ENCODE measurements at regions not wholly inside any gene's neighbourhood (a gene's known extent, or its start where the extent isn't known, plus 50 kb on each side); places are given as distances from the start of the nearest gene placed in this dataset.
"Not testable (repeated sequence)": the region's sequence is repeated elsewhere in the genome, so short reads cannot be mapped to it uniquely, and the experiment has no call there.

GRCh38 chr4:27678027-27678426 lies 817.4 kb downstream of the STIM2 start:
- no peak for DNase-seq

GRCh38 chr4:27684610-27685011 lies 824.0 kb downstream of the STIM2 start:
- peak; percentile 16 for DNase-seq

GRCh38 chr4:27685091-27685490 lies 824.5 kb downstream of the STIM2 start:
- DNase-seq = no peak

- no peak for DNase-seq
Observed at GRCh38 chr4:27685947-27686346, 825.3 kb downstream of the STIM2 start.

GRCh38 chr4:27692158-27692557 lies 831.5 kb downstream of the STIM2 start:
- DNase-seq = no peak

GRCh38 chr4:27692868-27693634 lies 832.4 kb downstream of the STIM2 start:
- no peak for DNase-seq

- not testable (repeated sequence) for DNase-seq
Observed at GRCh38 chr4:27696257-27696656, 835.6 kb downstream of the STIM2 start.

GRCh38 chr4:27701606-27702005 lies 841.0 kb downstream of the STIM2 start:
- no peak for DNase-seq

GRCh38 chr4:27702730-27703431 lies 842.2 kb downstream of the STIM2 start:
- peak; percentile 11 for DNase-seq

GRCh38 chr4:27703771-27704170 lies 843.1 kb downstream of the STIM2 start:
- DNase-seq = no peak

GRCh38 chr4:27711041-27711440 lies 850.4 kb downstream of the STIM2 start:
- no peak for DNase-seq

- DNase-seq = peak; percentile 22
Observed at GRCh38 chr4:27714073-27714472, 853.4 kb downstream of the STIM2 start.

GRCh38 chr4:27716693-27717430 lies 856.2 kb downstream of the STIM2 start:
- no peak for DNase-seq

- DNase-seq = no peak
Observed at GRCh38 chr4:27717431-27717755, 856.8 kb downstream of the STIM2 start.

GRCh38 chr4:27720010-27720766 lies 859.5 kb downstream of the STIM2 start:
- DNase-seq = no peak

- no peak for DNase-seq
Observed at GRCh38 chr4:27721193-27721592, 860.6 kb downstream of the STIM2 start.

- no peak for DNase-seq
Observed at GRCh38 chr4:27728892-27729291, 868.3 kb downstream of the STIM2 start.

- no peak for DNase-seq
Observed at GRCh38 chr4:27742816-27743215, 882.2 kb downstream of the STIM2 start.

GRCh38 chr4:27759611-27760575 lies 899.3 kb downstream of the STIM2 start:
- DNase-seq = no peak

- no peak for DNase-seq
Observed at GRCh38 chr4:27763830-27764525, 903.3 kb downstream of the STIM2 start.

GRCh38 chr4:27764526-27764837 lies 903.8 kb downstream of the STIM2 start:
- DNase-seq = no peak
